ENCODE measurements at regions not wholly inside any gene's neighbourhood (a gene's known extent, or its start where the extent isn't known, plus 50 kb on each side); places are given as distances from the start of the nearest gene placed in this dataset.

DNA sequence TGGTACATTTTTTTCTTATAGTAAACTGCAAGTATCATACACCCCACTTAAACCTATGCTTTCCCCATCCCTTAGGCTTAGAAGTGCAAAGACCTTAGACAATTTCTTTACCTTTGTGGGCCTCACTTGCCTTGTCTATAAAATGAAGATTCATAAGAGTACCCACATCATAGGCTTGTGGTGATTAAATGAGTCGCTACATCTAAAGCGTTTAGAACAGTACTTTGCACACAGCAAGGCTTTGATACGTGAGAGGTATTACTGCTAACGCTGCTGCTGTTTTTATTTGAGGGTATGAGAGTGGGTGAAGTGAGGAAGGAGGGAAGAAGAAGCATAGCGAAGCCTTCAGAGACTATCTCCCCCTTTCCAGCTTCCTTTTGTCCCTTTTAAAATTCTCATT, 87.8 kb upstream of the RPS6KA3 start:
- peaks cover 0 to 8% (median 0%) of the 10 kb centered on the region in 9 donors for H3K27me3 ChIP-seq
- no peak overlapping the region for H3K27ac ChIP-seq
- WGBS, 4 donors: 76 to 96% (median 83%) methylated on average over 5 of the region's 5 CpGs
- intact Hi-C loops (cut with DNase I): no loop called here
- no peaks in the 10 kb centered on the region for H3K9me3 ChIP-seq
- ATAC-seq (no peak), DNase-seq (no peak)
- H3K4me1 ChIP-seq: no peaks in the 10 kb centered on the region
- H3K4me3 ChIP-seq: no peak overlapping the region
- no peaks in the 10 kb centered on the region for H3K36me3 ChIP-seq
- TF ChIP-seq CTCF (IDR thresholded peaks at IDR 0.05) (no peak), POLR2A (IDR thresholded peaks at IDR 0.05) (no peak)

GRCh38 chrX:20352935-20353336, 86.2 kb upstream of the RPS6KA3 start:
- TF ChIP-seq CTCF (IDR thresholded peaks at IDR 0.05) (no peak), POLR2A (IDR thresholded peaks at IDR 0.05) (no peak)
- H3K4me3 ChIP-seq: no peak overlapping the region
- intact Hi-C loops (cut with DNase I): no loop called here
- DNase-seq (no peak), ATAC-seq (no peak)
- peaks cover 0 to 16% (median 0%) of the 10 kb centered on the region in 9 donors for H3K27me3 ChIP-seq
- no peak overlapping the region for H3K27ac ChIP-seq
- H3K36me3 ChIP-seq: no peaks in the 10 kb centered on the region
- H3K9me3 ChIP-seq: no peaks in the 10 kb centered on the region
- 67 to 94% (median 87%) methylated on average over 3 of the region's 3 CpGs for WGBS, 4 donors
- peaks cover 0 to 5% (median 0%) of the 10 kb centered on the region in 12 donors for H3K4me1 ChIP-seq

GRCh38 chrX:20352504-20352903, 85.8 kb upstream of the RPS6KA3 start:
- Histone ChIP-seq H3K4me1 (peaks cover 0 to 8% (median 0%) of the 10 kb centered on the region in 12 donors), H3K27me3 (peaks cover 0 to 16% (median 0%) of the 10 kb centered on the region in 9 donors), H3K27ac (no peak overlapping the region), H3K9me3 (no peaks in the 10 kb centered on the region), H3K4me3 (no peak overlapping the region), H3K36me3 (no peaks in the 10 kb centered on the region)
- intact Hi-C loops (cut with DNase I): no loop called here
- TF ChIP-seq CTCF (IDR thresholded peaks at IDR 0.05): no peak
- TF ChIP-seq POLR2A (IDR thresholded peaks at IDR 0.05): no peak
- DNase-seq (no peak), ATAC-seq (no peak)
- WGBS, 4 donors: 85 to 94% (median 89%) methylated on average over 6 of the region's 6 CpGs

- intact Hi-C loops (cut with DNase I): no loop called here
- no peak for ATAC-seq
- Histone ChIP-seq H3K4me3 (no peak overlapping the region), H3K36me3 (no peaks in the 10 kb centered on the region), H3K27me3 (peaks cover 0 to 11% (median 0%) of the 10 kb centered on the region in 9 donors), H3K27ac (no peak overlapping the region), H3K4me1 (peaks cover 0 to 8% (median 0%) of the 10 kb centered on the region in 12 donors), H3K9me3 (no peaks in the 10 kb centered on the region)
- TF ChIP-seq POLR2A (IDR thresholded peaks at IDR 0.05): no peak
- TF ChIP-seq CTCF (IDR thresholded peaks at IDR 0.05): no peak
- 37 to 68% (median 63%) methylated on average over 3 of the region's 3 CpGs for WGBS, 4 donors
- DNase-seq: no peak
Measured at GRCh38 chrX:20350596-20350995, 83.9 kb upstream of the RPS6KA3 start.
